HepG2 (cell line): ENCODE measurements at regions not wholly inside any gene's neighbourhood (a gene's known extent, or its start where the extent isn't known, plus 50 kb on each side); places are given as distances from the start of the nearest gene placed in this dataset.

ENCODE experiments used
- BRCA1 ChIP-seq: sonication (generic); formaldehyde crosslinking; IDR thresholded peaks from 2 replicates; pipeline ENCODE4 v1.4.0; 2020; ENCODE audit warnings: missing genetic modification reagents
- CTCF ChIP-seq: sonication (generic); formaldehyde crosslinking; IDR thresholded peaks from 2 replicates; pipeline ENCODE4 v1.5.0; 2020; ENCODE audit warnings: mild to moderate bottlenecking, missing genetic modification reagents, moderate library complexity
- DPF2 ChIP-seq: sonication (generic); formaldehyde crosslinking; IDR thresholded peaks from 2 replicates; pipeline ENCODE4 v1.4.0; 2020; ENCODE audit warnings: mild to moderate bottlenecking, low read depth, missing genetic modification reagents, borderline replicate concordance
- HNRNPLL ChIP-seq: fragments of 200-400 bp; formaldehyde crosslinking; IDR thresholded peaks from 2 replicates; pipeline ENCODE4 v1.6.1; 2017; ENCODE audit warnings: mild to moderate bottlenecking, low read depth, low read length; ENCODE audit not compliant: poor library complexity, severe bottlenecking
- MTA1 ChIP-seq: sonication (generic); formaldehyde crosslinking; IDR thresholded peaks from 2 replicates; pipeline ENCODE4 v1.4.0; 2020; ENCODE audit warnings: missing genetic modification reagents, mild to moderate bottlenecking, borderline replicate concordance
- THYN1 ChIP-seq: sonication (generic); formaldehyde crosslinking; IDR thresholded peaks from 2 replicates; pipeline ENCODE4 v1.8.1; 2023; ENCODE audit warnings: low read depth, mild to moderate bottlenecking, moderate library complexity, missing genetic modification reagents, borderline replicate concordance
- ZNF121 ChIP-seq: sonication (generic); formaldehyde crosslinking; IDR thresholded peaks from 2 replicates; pipeline ENCODE4 v1.5.0; 2020; ENCODE audit warnings: mild to moderate bottlenecking, missing genetic modification reagents

- TF ChIP-seq DPF2 (CRISPR knock-in tag) (no peak), CTCF (CRISPR knock-in tag) (no peak), BRCA1 (CRISPR knock-in tag) (no peak), MTA1 (CRISPR knock-in tag) (no peak), HNRNPLL (no peak), THYN1 (no peak), ZNF121 (CRISPR knock-in tag) (no peak)
Observed at GRCh38 chr7:126178865-126179264, 1073.9 kb downstream of the GRM8 start.
